ENCODE measurements at regions not wholly inside any gene's neighbourhood (a gene's known extent, or its start where the extent isn't known, plus 50 kb on each side); places are given as distances from the start of the nearest gene placed in this dataset.

DNA sequence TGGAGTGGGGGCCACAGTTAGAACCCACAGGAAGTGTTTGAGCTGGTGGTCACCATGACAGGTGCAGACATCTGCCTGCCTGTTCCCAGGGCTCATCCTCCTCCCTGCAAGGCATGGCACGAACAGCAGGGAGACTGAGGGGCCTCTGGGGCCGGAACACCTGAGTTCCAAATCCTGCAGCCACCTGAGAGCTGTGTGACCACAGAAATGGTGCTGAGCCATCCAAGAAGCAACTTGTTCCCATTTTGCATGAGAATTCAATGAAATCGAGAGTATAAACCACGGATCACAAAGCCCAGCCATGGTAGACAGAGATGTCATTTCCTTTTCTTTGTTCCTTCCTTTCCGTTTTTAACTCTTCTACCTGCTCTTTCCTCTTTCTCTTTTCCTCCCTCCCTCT lies 268.6 kb downstream of the FOXA2 start:
- TF ChIP-seq CTCF (IDR thresholded peaks at IDR 0.05; ENCODE audit: low read depth, low read length, poor library complexity, severe bottlenecking): no peak
- TF ChIP-seq EZH2phosphoT487 (IDR thresholded peaks at IDR 0.05; ENCODE audit: borderline replicate concordance, low read length): no peak

Measured in DOHH2 (cell line).